HG03442 (cell line): ENCODE measurements at regions not wholly inside any gene's neighbourhood (a gene's known extent, or its start where the extent isn't known, plus 50 kb on each side); places are given as distances from the start of the nearest gene placed in this dataset.
"Not testable (repeated sequence)": the region's sequence is repeated elsewhere in the genome, so short reads cannot be mapped to it uniquely, and the experiment has no call there.

ENCODE experiments used
- ATAC-seq: cut with Tn5 transposase; IDR thresholded peaks from one replicate; pipeline ENCODE4 v1.9.1; 2021; ENCODE audit warnings: mild to moderate bottlenecking, moderate library complexity; ENCODE audit not compliant: unreplicated experiment

DNA sequence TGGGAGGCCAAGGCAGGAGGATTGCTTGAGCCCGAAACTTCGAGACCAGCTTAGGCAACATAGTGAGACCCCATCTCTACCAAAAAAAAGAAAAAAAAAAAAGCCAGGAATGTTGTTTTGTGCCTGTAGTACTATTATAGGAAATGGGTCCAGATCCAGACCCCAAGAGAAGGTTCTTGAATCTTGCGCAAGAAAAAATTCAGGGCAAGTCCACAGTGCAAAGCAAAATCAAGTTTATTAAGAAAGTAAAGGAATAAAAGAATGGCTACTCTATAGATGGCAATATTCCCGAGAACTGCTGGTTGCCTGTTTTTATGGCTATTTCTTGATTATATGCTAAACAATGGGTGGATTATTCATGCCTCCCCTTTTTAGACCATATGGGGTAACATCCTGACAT is 51.2 kb upstream of the RDX start:
- no peak for ATAC-seq

DNA sequence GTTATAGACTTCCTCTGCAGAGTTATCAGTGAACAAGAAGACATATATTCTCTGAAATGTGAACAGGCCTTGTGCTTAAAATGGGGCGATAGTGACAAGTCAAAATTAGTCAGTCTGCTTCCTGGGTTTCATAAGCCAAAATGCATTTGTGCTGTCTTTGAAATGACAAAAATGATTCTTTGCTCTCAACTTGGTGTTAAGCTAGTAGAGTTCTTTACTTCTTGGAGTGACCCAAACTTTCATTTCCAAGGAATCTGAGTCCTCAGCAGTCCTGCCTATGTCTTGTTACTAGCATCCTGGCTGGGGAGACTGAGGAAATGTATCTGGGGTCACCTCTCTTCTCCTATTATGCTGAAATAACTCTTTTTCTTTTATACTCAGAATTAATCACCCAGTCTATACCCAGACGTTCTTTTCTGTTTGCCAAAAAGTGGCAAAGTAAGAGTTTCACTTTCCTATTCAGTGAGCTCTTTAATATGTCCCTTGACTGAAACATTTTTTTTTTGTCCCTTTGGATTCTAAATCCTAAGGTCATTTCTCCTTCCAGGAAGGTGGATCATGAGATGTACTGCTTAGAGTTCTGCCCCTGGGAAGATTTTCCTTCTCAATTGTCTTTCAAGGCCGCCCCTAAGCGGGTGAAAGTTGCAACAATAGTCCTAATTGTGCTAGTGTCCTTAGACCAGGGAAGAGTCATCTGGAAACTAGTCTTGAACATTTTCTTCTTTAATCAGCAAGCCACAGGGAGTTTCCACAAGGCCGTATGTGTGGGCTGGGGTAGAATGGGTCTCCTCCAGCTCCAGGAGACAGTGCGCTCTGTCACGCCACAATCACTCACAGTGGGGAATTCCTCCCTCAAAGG is 53.0 kb upstream of the RDX start:
- ATAC-seq = peak; percentile 87

DNA sequence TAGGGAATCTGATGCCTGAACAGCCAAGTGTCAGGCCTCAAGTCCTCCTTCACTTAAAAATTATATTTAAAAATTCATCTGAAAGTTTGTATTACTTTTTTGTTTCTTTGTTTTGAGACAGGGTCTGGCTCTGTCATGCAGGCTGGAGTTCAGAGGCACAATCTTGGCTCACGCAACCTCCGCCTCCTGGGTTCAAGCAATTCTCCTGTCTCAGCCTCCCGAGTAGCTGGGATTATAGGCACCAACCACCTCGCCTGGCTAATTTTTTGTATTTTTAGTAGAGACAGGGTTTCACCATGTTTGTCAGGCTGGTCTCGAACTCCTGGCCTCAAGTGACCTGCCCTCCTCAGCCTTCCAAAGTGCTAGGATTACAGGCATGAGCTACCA is 53.6 kb upstream of the RDX start:
- ATAC-seq = peak; percentile 6

DNA sequence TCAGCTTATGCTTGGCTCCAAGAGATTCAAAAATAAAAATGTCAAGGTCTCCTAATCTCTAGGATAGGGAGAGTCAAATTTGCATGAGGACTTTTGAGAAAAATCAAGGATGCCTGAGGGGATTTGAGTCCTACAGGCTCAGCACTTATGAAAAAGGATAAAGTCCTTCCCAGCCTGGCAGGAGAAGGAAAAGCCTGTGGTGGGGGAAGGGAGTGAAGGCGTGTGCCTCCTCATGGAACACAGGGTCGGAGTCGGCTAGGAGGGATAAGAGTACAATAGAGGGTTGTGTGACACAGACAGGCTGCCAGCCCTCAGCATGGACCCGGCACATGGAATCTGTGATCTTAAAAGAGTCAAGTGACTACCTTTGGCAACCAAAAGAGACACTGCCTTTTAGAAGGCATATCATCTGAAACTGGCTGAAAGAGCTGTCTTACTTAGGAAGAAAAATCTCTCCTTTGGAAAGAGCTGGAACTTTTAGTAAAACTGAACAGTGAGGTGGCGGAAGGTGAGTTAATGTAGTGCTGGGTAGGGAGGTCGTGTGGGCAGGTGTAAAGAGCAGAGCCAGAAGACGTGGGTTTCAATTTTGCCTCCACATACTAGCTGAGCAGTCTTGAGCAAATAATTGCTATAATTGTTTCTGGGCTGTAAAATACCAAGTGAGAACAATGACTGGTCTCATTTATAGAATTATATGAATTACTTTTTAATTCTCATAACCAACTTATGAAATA is 58.8 kb upstream of the RDX start:
- ATAC-seq = no peak

DNA sequence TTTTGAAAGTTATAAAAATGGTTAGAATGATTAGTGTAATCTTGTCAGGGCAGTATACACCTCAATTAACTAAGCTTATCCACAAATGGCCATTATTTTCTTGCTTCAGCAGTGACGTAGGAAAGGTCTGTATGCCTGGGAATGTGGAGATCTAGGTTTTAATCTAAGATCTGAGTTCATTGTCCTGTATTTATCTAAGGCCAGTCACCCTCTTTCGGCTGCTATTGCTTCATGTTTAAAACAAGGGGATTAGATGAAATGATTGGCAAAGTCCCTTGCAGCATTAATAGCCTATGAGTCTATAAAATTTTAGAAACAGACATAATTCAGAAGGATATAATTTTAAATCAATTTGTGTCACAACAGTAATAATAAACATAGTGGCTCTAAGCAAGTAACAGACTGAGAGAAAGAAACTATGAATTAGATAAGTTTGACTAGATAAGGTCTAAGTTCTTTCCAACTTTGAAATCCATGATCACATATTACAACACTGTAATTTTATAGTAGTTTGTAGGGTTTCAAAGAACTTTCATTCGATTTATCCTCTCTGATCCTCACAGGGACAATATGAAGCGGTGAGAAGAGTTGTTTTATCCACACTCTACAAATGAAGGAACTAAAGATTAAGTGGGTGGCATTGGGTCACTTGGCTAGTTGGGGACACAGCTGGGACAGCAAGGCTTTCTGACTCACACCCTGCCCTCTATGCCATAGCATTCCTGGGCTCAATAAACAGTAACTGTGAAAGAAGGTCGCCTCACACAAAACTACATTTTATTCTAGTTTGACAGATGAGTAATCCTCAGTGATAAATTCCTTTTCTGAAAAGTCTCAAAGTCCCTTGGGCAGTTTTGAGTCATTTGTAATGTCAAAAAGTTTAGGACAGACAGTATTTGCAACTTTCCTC is 60.6 kb upstream of the RDX start:
- no peak for ATAC-seq

- no peak for ATAC-seq
Observed at GRCh38 chr11:110358336-110358735, 61.9 kb upstream of the RDX start.

DNA sequence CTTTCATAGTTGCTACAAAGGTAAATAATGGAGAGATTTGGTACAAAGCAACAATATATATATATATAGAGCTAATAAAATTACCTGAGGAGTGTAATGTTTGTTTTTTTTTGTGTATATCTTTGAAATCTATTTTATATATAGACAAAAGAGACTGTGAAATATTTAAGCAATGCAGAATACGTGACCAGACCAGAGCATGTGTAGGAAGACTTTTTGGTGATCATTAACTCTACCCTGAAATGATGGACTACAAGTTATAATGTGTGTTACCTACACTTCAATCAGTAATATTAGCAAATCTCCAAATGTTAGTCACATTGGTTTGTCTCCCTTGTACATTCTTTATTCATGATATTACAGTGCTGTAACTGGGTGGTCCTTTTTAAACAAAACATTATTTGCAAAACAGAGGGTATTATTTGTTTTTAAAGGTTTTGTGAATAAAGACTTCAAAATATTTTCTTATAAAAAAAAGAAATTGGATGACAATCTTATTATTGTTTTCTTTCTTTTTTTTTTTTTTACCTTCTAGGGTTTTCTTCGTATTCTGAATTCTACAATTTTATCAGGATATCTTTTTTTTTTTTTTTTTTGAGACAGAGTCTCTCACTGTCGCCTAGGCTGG is 64.5 kb upstream of the RDX start:
- not testable (repeated sequence) for ATAC-seq

GRCh38 chr11:110362971-110363509 is 66.6 kb upstream of the RDX start:
- no peak for ATAC-seq

GRCh38 chr11:110366291-110366690 is 63.5 kb upstream of the FDX1 start:
- no peak for ATAC-seq

- ATAC-seq = no peak
Observed at GRCh38 chr11:110367571-110367970, 62.2 kb upstream of the FDX1 start.

DNA sequence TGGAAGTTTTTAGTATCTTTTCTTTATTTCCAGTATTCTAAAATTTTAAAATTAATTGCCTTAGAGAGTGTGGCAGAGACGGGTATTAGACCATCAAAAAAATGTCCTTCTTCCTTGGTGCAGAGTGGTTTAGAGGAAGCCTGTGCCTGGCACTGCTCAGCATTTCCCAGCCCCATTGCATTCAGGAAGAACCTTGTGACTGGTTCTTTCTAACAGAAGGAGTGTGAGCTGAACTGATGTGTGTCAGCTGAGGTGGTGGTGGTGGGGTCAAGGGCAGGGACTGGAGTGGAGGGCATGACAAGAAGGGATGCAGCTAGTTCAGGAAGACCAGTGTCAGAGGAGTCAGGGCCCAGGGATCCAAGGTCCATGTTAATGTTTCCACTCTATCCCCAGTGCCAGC is 58.7 kb upstream of the FDX1 start:
- ATAC-seq = no peak

DNA sequence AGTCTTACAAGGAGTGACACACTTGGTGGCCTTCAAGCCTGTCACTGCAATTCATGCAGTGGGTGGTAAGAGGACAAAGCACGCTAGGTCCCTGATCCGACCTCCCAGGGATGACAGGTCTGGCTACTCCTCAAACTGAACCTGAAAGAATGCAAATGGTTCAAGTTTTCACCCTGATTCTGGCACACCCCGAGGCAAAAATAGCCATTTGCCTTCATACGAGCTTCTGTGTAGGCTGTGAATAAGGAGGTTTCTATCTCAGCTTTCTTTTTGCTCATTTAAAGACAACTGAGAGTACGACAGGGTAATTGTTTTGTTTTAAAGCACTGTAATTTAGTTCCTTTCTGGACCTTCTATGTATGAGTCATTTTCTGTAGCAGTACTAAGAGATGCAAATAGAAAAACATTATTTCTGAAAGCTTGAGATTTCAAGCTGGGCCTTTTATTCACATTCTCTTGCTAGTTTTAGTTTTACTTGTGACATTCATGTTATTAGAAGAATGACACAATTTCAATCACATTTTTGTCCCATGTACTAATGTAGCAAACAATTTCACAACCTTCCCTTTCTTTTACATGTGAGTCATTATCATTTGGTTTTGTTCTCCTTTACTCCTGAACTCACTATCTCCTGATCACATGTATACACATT is 56.6 kb upstream of the FDX1 start:
- ATAC-seq = peak; percentile 86

DNA sequence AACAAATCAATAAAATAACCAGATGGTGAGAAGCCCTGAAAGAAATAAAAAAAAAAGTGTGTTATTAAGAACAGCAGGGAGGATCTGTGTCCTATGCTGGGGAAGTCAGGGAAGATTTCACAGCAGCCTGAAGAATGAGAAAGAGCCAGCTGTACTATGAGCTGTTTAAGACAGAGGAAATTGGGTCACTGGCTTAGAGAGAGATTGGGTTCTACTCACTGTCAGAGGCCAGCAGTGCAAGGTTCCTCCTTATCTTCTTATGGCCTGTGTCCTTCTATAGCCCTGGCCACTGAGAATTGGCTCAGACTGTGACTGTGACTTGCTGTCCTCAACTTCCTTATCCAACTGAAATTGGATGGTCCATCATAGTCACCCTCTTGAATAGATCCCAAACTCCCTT is 54.8 kb upstream of the FDX1 start:
- no peak for ATAC-seq

DNA sequence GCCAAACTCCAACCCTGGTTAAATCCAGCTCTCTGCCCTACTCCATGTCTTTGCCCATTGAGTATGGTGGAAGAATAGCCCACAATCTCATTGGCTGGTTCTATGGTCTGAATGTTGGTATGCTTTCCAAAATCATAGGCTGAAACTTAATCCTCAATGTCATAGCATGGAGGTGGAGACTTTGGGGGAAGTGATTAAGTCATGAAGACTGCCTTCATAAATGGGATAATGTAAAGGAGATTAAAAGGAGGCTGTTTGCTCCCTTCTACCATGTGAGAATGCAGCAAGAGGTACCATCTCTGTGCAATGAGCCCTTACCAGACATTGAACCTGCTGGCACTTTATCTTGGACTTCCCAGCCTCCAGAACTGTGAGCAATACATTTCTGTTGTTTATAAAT is 54.4 kb upstream of the FDX1 start:
- ATAC-seq = no peak

DNA sequence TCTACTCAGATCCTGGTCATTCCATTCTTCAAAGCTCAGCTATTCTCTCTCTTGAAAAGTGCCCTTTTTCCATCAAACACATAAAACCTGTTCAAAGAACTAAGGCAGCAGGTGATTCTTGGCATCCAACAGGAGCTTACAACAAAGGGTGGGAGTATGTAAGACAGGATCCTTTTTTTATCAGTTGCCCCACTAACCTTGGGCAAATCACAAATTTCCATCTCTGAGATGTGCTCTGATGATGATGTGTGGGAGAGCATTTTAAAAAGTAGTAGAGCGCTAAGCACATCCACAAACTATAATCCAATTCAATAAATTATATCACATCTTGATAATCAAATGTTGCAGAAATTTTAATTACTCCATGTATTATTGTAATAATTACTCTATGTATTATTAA is 53.7 kb upstream of the FDX1 start:
- no peak for ATAC-seq

DNA sequence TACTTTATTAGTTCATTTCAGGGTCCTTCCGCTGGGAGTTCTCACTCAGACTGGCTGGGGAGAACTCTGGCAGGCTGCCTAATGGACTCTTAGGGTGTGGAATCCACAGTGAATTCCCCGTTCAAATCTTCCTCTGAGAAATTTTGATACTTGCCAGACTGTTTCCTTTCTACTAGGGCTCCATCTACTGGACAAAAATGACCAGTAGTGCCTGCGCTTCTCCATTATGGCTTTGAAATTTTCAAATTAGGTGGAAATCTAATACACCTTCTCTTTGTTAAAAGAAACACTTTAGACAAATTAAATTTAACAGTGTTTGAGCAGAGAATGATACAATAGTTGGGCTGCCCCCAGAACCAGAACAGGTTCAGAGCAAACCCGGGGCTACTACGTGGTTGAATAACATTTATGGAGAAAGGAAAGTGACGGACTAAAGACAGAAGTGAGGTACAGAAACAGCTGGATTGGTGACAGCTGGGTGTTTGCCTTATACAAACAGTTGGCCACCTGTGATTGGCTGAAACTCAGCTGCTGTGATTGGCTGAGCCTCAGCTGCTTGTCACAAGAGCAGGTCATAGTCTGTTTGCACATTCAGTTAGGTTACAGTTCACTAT is 52.9 kb upstream of the FDX1 start:
- peak; percentile 29 for ATAC-seq

- no peak for ATAC-seq
Observed at GRCh38 chr11:110377434-110377833, 52.3 kb upstream of the FDX1 start.

DNA sequence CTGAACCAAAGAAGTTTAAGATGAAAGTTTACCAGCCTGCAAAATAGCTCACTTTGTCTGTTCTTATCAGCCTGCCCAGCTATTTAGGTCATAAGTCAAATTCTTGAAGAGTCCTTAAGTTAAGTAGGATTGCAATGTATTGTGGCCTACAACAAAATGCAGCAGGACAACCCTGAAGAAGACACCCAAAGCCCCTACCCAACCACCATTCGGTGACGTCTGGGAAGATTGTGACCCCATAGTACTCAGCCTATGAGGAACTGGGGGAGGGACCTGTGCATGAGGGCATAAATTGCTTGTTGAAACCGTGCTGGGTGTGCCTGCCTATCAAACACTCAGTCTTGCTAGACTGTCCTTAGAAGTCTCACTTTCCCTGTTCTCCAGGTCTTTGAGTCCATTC is 50.5 kb upstream of the FDX1 start:
- ATAC-seq = no peak

DNA sequence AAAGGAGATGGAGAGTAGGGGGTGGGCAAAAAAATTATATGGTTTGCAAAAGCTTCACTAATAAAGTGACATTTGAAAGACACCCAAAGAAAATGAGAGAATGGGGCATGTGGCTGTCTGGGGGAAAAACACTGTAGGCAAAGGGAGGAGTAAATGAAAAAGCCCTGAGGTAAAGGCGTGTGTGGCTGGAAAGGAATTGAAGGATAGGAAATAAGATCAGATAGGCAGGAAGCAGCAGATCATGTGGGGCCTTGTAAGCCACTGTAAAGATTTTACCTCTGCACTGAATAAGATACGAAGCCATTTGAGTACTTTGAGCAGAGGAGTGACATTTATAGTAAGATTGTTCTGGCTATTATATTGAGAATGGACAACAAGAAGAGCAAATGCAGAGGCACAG is 49.8 kb upstream of the FDX1 start:
- no peak for ATAC-seq
